HG02798 (cell line): ENCODE measurements at regions not wholly inside any gene's neighbourhood (a gene's known extent, or its start where the extent isn't known, plus 50 kb on each side); places are given as distances from the start of the nearest gene placed in this dataset.
"Not testable (repeated sequence)": the region's sequence is repeated elsewhere in the genome, so short reads cannot be mapped to it uniquely, and the experiment has no call there.

Experiments
- ATAC-seq: cut with Tn5 transposase; IDR thresholded peaks from one replicate; pipeline ENCODE4 v1.9.1; 2021; ENCODE audit warnings: mild to moderate bottlenecking; ENCODE audit not compliant: unreplicated experiment, poor library complexity

GRCh38 chr6:9862603-9863167, 552.2 kb downstream of the TFAP2A start:
- no peak for ATAC-seq

GRCh38 chr6:9851541-9852380, 563.1 kb downstream of the TFAP2A start:
- no peak for ATAC-seq

GRCh38 chr6:9851006-9851405, 563.9 kb downstream of the TFAP2A start:
- no peak for ATAC-seq

- no peak for ATAC-seq
Observed at GRCh38 chr6:9848094-9848493, 566.8 kb downstream of the TFAP2A start.

- ATAC-seq = no peak
Observed at GRCh38 chr6:9841886-9842725, 572.8 kb downstream of the TFAP2A start.

- no peak for ATAC-seq
Observed at GRCh38 chr6:9834233-9834632, 580.6 kb downstream of the TFAP2A start.

GRCh38 chr6:9831783-9832182, 583.1 kb downstream of the TFAP2A start:
- ATAC-seq = no peak

- no peak for ATAC-seq
Observed at GRCh38 chr6:9830808-9831207, 584.1 kb downstream of the TFAP2A start.

GRCh38 chr6:9825526-9825925, 589.3 kb downstream of the TFAP2A start:
- ATAC-seq = no peak

GRCh38 chr6:9810727-9811126, 604.1 kb downstream of the TFAP2A start:
- not testable (repeated sequence) for ATAC-seq

- ATAC-seq = no peak
Observed at GRCh38 chr6:9810286-9810685, 604.6 kb downstream of the TFAP2A start.

GRCh38 chr6:9806195-9806594, 608.7 kb downstream of the TFAP2A start:
- ATAC-seq = no peak

GRCh38 chr6:9801249-9801754, 613.6 kb downstream of the TFAP2A start:
- no peak for ATAC-seq

GRCh38 chr6:9799582-9799981, 615.3 kb downstream of the TFAP2A start:
- no peak for ATAC-seq

- ATAC-seq = no peak
Observed at GRCh38 chr6:9796827-9797226, 618.0 kb downstream of the TFAP2A start.

GRCh38 chr6:9795880-9796279, 619.0 kb downstream of the TFAP2A start:
- ATAC-seq = no peak

GRCh38 chr6:9789201-9789600, 625.7 kb downstream of the TFAP2A start:
- ATAC-seq = no peak

- ATAC-seq = no peak
Observed at GRCh38 chr6:9784786-9785185, 630.1 kb downstream of the TFAP2A start.

- ATAC-seq = no peak
Observed at GRCh38 chr6:9783567-9783966, 631.3 kb downstream of the TFAP2A start.

- ATAC-seq = peak; percentile 68
Observed at GRCh38 chr6:9766240-9766915, 648.5 kb downstream of the TFAP2A start.
